Right cardiac atrium (tissue), 5 donors: ENCODE measurements at regions not wholly inside any gene's neighbourhood (a gene's known extent, or its start where the extent isn't known, plus 50 kb on each side); places are given as distances from the start of the nearest gene placed in this dataset.
"Not testable (repeated sequence)": the region's sequence is repeated elsewhere in the genome, so short reads cannot be mapped to it uniquely, and the experiment has no call there.

ENCODE experiments used
- ATAC-seq, 2 donors: fragments of 200-7000 bp; cut with Tn5 transposase; one replicate each; pipeline versions ENCODE4 v1.8.0 to v1.9.1; 2020; ENCODE audit warnings: moderate library complexity in 2 of 2, mild to moderate bottlenecking in 1 of 2
- DNase-seq, 3 donors: peaks; one replicate each; pipeline ENCODE4 v3.0.0-alpha.2; 2020
- H3K27ac ChIP-seq: one replicate; pipeline ENCODE4 v1.5.1; 2013; ENCODE audit warnings: mild to moderate bottlenecking, low read length, control low read depth, moderate library complexity
- H3K27me3 ChIP-seq: one replicate; pipeline ENCODE4 v1.6.1; 2013; ENCODE audit not compliant: control insufficient read depth, insufficient read depth
- H3K4me1 ChIP-seq: one replicate; pipeline ENCODE4 v1.6.1; 2013; ENCODE audit warnings: low read length; ENCODE audit not compliant: control insufficient read depth, insufficient read depth
- H3K4me3 ChIP-seq: one replicate; pipeline ENCODE4 v1.5.1; 2013; ENCODE audit warnings: low read length, control low read depth
- H3K9me3 ChIP-seq: one replicate; pipeline ENCODE4 v1.6.1; 2013; ENCODE audit warnings: low read length; ENCODE audit not compliant: control insufficient read depth
- WGBS: extraction: QIAGEN DNeasy Blood & Tissue Kit; methylation state at CpG from one replicate; pipeline ENCODE4 v1.1.7; 2013; 5-methylcytosine and 5-hydroxymethylcytosine counted together
- intact Hi-C, 4 donors: fragments of 100-400 bp; cut with DNase I; formaldehyde crosslinking; loops; one replicate each; pipeline versions ENCODE4 v1.11.0 to v1.14.0; 2022 to 2023
- donor health status: healthy with polysubstance abuse.
- donor health status: DM: no; HTN: yes; CAD: no.
- donor health status: DM: no; HTN: no; CAD: no.
- donor health status: DM: no; HTN: yes; CAD: no; lungs with severe emphysema.
- donor health status: DM: yes; HTN: yes; CAD: no.

GRCh38 chr13:54799621-54800226 lies 1771.1 kb downstream of the OLFM4 start:
- Histone ChIP-seq H3K9me3 (no peaks in the 10 kb centered on the region), H3K27me3 (no peaks in the 10 kb centered on the region), H3K27ac (no peak overlapping the region), H3K4me3 (no peak overlapping the region), H3K4me1 (no peaks in the 10 kb centered on the region)
- WGBS, result 93% methylated on average over 37 of the region's 37 CpGs
- DNase-seq (peak in 2 of 3 donors; percentile 35 to 38), ATAC-seq (no peak)
- intact Hi-C loops, result no loop called here

DNA sequence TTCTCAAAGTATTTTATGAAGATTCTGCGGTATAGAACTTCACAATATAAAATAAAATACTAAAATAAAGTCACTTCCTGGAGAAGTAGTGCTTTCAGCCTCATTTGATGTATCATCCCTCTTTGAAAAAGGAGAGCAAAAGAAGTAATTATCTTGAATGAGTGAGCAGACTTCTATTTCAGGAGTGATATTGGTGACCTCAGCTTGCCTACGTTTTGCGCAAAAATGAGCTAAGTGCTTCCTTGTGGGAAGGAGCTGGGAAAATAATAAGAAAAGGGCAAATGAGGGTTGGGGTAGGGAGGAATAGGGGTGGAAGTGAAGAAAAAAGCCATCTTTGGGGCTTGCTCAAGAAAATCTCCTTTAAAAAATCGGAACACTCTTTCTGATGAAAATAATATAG lies 1773.6 kb downstream of the OLFM4 start:
- no peak overlapping the region for H3K4me3 ChIP-seq
- ATAC-seq, result no peak
- no peaks in the 10 kb centered on the region for H3K9me3 ChIP-seq
- intact Hi-C loops, result no loop called here
- H3K27ac ChIP-seq, result no peak overlapping the region
- DNase-seq, result no peak
- no peaks in the 10 kb centered on the region for H3K4me1 ChIP-seq
- no peaks in the 10 kb centered on the region for H3K27me3 ChIP-seq
- 88% methylated on average over 4 of the region's 4 CpGs for WGBS

- intact Hi-C loops, result no loop called here
- ATAC-seq (no peak), DNase-seq (no peak)
- WGBS, result 84% methylated on average over 3 of the region's 3 CpGs
- Histone ChIP-seq H3K27ac (no peak overlapping the region), H3K4me1 (no peaks in the 10 kb centered on the region), H3K9me3 (no peaks in the 10 kb centered on the region), H3K4me3 (no peak overlapping the region), H3K27me3 (no peaks in the 10 kb centered on the region)
Measured at GRCh38 chr13:54805743-54806142, 1777.1 kb downstream of the OLFM4 start.

- H3K4me3 ChIP-seq, DNase-seq, H3K27me3 ChIP-seq, ATAC-seq, intact Hi-C loops, H3K27ac ChIP-seq, H3K9me3 ChIP-seq, H3K4me1 ChIP-seq: not testable (repeated sequence)
- WGBS, result 22% methylated on average over 4 of the region's 4 CpGs
Measured at GRCh38 chr13:54821938-54822470, 1793.4 kb downstream of the OLFM4 start.

DNA sequence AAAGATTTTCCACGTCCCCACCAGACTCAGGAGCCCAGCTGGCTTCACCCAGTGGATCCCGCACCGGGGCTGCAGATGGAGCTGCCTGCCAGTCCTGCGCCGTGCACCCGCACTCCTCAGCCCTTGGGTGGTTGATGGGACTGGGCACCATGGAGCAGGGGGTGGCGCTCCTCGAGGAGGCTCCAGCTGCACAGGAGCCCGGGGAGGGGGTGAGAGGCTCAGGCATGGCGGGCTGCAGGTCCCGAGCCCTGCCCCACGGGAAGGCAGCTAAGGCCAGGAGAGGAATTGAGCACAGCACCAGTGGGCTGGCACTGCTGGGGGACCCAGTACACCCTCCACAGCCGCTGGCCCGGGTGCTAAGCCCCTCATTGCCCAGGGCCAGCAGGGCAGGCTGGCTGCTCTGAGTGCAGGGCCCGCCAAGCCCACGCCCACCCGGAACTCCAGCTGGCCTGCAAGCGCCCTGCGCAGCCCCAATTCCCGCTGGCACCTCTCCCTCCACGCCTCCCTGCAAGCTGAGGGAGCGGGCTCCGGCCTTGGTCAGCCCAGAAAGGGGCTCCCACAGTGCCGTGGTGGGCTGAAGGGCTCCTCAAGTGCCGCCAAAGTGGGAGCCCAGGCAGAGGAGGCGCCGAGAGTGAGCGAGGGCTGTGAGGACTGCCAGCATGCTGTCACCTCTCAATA lies 1800.9 kb downstream of the OLFM4 start:
- H3K27me3 ChIP-seq, H3K9me3 ChIP-seq, H3K4me3 ChIP-seq, H3K27ac ChIP-seq, H3K4me1 ChIP-seq, ATAC-seq, intact Hi-C loops: not testable (repeated sequence)
- DNase-seq, result peak in 2 of 3 donors; percentile 27 to 44
- WGBS, result 93% methylated on average over 28 of the region's 28 CpGs

GRCh38 chr13:54836273-54836672 lies 1807.7 kb downstream of the OLFM4 start:
- Histone ChIP-seq H3K4me3 (no peak overlapping the region), H3K27ac (no peak overlapping the region), H3K9me3 (no peaks in the 10 kb centered on the region), H3K27me3 (no peaks in the 10 kb centered on the region), H3K4me1 (no peaks in the 10 kb centered on the region)
- intact Hi-C loops, result no loop called here
- DNase-seq (no peak), ATAC-seq (no peak)
- WGBS, result 67% methylated on average over 4 of the region's 4 CpGs

- H3K4me3 ChIP-seq, result no peak overlapping the region
- ATAC-seq (no peak), DNase-seq (no peak)
- intact Hi-C loops, result no loop called here
- no peaks in the 10 kb centered on the region for H3K9me3 ChIP-seq
- H3K27me3 ChIP-seq, result no peaks in the 10 kb centered on the region
- no peak overlapping the region for H3K27ac ChIP-seq
- H3K4me1 ChIP-seq, result no peaks in the 10 kb centered on the region
Measured at GRCh38 chr13:54841682-54842081, 1813.1 kb downstream of the OLFM4 start.

- DNase-seq, result no peak
- no peak for ATAC-seq
- WGBS, result 46% methylated on average over 6 of the region's 6 CpGs
- no peak overlapping the region for H3K4me3 ChIP-seq
- H3K27ac ChIP-seq, result no peak overlapping the region
- no peaks in the 10 kb centered on the region for H3K9me3 ChIP-seq
- no peaks in the 10 kb centered on the region for H3K4me1 ChIP-seq
- intact Hi-C loops, result no loop called here
- H3K27me3 ChIP-seq, result no peaks in the 10 kb centered on the region
Measured at GRCh38 chr13:54845351-54845965, 1816.8 kb downstream of the OLFM4 start.

DNA sequence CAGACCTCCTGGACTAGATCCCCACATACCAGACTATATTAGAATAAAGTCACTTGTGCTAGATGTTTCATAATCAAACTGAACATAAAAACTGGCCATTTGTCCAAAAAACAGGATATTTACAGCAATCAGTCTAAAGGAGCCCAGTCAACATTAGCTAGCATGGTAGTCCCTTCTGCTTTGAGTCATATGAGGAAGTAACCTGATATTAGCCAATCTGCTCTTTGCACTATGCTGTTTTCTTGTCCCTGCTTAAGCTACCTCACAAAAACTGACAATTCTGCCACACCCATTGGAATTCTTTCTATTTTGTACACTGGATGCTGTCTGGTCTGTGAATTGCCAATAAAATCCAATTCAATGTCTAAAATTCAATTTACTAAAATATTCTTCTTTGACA lies 1824.2 kb downstream of the OLFM4 start:
- Histone ChIP-seq H3K27me3 (no peaks in the 10 kb centered on the region), H3K9me3 (no peaks in the 10 kb centered on the region), H3K27ac (no peak overlapping the region), H3K4me1 (no peaks in the 10 kb centered on the region), H3K4me3 (no peak overlapping the region)
- intact Hi-C loops, result no loop called here
- ATAC-seq, result no peak
- DNase-seq, result no peak

DNA sequence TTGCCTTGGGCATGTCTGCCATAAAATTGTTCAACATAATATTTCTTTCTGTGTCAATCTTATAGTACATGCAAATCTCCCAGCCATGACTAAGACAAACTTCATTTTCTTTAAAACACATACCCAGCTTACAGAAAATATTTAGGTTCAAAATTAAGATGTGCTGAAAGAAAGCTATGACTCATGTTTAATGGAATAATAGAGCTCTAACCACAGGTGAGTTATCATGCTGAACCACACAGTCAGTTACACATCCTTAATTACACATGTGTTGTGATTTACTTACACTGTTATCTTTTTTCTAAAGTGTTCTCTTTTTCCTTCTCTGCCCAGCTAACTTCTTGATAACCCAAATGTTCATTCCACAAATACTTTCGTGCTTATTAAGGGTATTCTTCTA lies 1831.2 kb downstream of the OLFM4 start:
- 67% methylated on average over 1 of the region's 1 CpG for WGBS
- no peak for ATAC-seq
- intact Hi-C loops, result no loop called here

DNA sequence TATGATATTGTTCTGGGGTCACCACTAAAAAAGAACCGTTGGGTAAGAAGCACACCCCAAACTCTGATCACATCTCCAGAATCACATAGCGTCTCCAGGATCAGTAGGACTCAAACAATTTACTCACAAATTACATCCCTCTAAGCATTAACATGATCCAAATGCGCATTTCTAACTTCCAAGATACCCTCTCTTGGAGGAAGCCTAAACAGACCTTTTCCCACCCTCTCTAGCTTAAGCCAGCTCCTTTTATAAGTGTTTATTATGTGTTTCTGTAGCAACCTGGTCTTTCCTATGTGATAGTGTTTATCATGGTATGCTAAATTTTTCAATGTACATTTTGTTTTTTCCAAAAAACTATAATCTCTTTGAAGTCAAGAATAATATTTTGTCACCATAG lies 1846.5 kb downstream of the OLFM4 start:
- no peaks in the 10 kb centered on the region for H3K4me1 ChIP-seq
- H3K27me3 ChIP-seq, result no peaks in the 10 kb centered on the region
- no peak overlapping the region for H3K4me3 ChIP-seq
- H3K9me3 ChIP-seq, result no peaks in the 10 kb centered on the region
- H3K27ac ChIP-seq, result no peak overlapping the region
- 80% methylated on average over 3 of the region's 3 CpGs for WGBS
- no peak for DNase-seq
- intact Hi-C loops, result no loop called here
- no peak for ATAC-seq

More for the DNA sequence above, 1831.2 kb downstream of the OLFM4 start:
- Histone ChIP-seq H3K4me1 (no peaks in the 10 kb centered on the region), H3K27me3 (no peaks in the 10 kb centered on the region), H3K4me3 (no peak overlapping the region), H3K9me3 (no peaks in the 10 kb centered on the region), H3K27ac (no peak overlapping the region)
- no peak for DNase-seq
